ENCODE measurements at regions not wholly inside any gene's neighbourhood (a gene's known extent, or its start where the extent isn't known, plus 50 kb on each side); places are given as distances from the start of the nearest gene placed in this dataset.
"Not testable (repeated sequence)": the region's sequence is repeated elsewhere in the genome, so short reads cannot be mapped to it uniquely, and the experiment has no call there.

DNA sequence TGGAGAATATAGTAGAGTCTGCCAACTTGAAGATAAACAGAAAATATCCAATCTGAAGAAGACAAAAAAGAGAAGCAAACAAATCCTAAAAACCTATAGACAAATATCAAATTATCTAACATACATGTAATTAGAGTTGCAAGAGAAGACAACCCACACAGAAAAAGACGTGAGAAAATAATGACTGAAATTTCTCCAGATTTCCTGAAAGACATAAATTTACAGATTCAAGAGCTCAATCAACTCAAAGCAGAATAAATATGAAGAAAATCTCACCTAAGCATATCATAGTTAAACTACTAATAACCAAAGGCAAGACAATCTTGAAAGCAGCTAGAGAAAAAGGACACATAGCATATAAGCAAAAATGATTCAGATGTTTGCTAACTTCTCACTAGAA lies 261.2 kb upstream of the NFIA start:
- no peak overlapping the region for H3K4me3 ChIP-seq
- H3K4me2 ChIP-seq, result no peak overlapping the region
- H3K4me1 ChIP-seq, result no peaks in the 10 kb centered on the region
- peaks cover 0 to under 1% (median 0%) of the 10 kb centered on the region in 11 experiments; a peak in 2 of 22 replicates for H3K9me3 ChIP-seq (replicated peaks in 1 of 11)
- no peak overlapping the region for H3K9ac ChIP-seq
- H3K36me3 ChIP-seq, result no peaks in the 10 kb centered on the region
- no peaks in the 10 kb centered on the region for H3K27me3 ChIP-seq
- no peak for TF ChIP-seq Cebpa-rat (IDR thresholded peaks at IDR 0.05)
- H3K27ac ChIP-seq, result no peak overlapping the region
- H4K20me1 ChIP-seq, result no peaks in the 10 kb centered on the region

DNA sequence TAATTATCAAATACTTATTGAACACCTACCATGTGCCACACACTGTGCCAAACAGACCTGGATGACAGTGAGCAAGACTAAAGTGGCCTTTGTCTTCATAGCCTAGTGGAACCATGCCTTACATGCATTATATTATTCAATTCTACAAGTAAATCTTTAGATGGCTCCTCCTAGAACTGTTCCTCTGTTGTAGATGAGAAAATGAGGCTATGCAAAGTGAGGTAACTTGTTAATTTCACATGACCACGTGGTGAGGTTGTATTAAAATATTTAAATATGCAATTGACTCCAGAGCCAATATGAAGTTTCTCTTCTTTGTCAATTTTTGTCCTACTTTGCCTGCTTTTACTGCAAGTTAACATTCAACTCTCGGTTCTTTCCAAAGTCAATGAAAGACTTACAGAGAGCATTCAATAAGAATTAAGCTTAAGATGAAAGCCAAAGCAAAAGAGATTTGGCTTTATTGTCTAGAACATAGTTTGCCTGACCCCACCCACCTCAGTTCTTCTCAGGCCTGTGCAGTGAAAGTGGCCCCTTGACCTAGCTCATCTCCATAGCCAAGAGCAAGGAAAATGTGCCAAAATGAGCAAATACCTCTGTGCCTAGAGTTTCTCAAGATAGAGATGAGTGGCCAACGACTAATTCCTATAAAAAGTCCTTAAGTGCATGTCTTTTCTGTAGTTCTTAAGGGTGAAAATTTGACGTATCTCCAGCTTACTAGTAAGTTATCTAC lies 263.2 kb upstream of the NFIA start:
- Histone ChIP-seq H3K27ac (no peak overlapping the region), H3K4me3 (no peak overlapping the region), H4K20me1 (no peaks in the 10 kb centered on the region), H3K9me3 (replicated peaks in 1 of 11) (no peaks in the 10 kb centered on the region), H3K4me2 (no peak overlapping the region), H3K27me3 (no peaks in the 10 kb centered on the region), H3K36me3 (no peaks in the 10 kb centered on the region), H3K9ac (no peak overlapping the region), H3K4me1 (no peaks in the 10 kb centered on the region)
- TF ChIP-seq Cebpa-rat (IDR thresholded peaks at IDR 0.05), result no peak

DNA sequence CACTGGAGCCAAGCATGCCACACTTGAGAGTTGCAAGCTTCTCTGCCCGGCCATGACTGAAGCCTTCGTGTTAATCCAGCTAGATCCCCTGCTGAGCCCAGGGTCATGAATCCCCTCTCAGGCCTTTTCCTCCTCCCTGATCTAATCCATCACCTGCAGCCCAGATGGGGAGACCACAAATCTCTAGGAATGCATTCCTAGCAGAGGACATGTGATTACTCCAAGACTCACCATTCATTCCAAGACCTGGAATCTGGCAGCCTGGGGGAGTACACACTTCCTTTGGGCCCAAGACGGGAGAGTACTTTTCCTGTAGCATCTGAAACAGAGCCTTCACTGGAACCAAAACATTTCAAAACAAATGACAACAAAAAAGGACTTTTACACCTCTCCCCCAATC lies 269.3 kb upstream of the NFIA start:
- Histone ChIP-seq H3K27ac (no peak overlapping the region), H3K4me2 (no peak overlapping the region), H3K9me3 (replicated peaks in 1 of 11) (0 out of 22 replicates have a peak, but pooled peaks cover 0 to under 1% (median 0%) of the 10 kb centered on the region in 11 experiments), H3K4me1 (peaks cover 0 to 12% (median 9%) of the 10 kb centered on the region in 10 experiments; a peak in 12 of 20 replicates), H3K9ac (no peak overlapping the region), H3K4me3 (no peak overlapping the region), H3K36me3 (no peaks in the 10 kb centered on the region), H4K20me1 (no peaks in the 10 kb centered on the region), H3K27me3 (no peaks in the 10 kb centered on the region)
- no peak for TF ChIP-seq Cebpa-rat (IDR thresholded peaks at IDR 0.05)

DNA sequence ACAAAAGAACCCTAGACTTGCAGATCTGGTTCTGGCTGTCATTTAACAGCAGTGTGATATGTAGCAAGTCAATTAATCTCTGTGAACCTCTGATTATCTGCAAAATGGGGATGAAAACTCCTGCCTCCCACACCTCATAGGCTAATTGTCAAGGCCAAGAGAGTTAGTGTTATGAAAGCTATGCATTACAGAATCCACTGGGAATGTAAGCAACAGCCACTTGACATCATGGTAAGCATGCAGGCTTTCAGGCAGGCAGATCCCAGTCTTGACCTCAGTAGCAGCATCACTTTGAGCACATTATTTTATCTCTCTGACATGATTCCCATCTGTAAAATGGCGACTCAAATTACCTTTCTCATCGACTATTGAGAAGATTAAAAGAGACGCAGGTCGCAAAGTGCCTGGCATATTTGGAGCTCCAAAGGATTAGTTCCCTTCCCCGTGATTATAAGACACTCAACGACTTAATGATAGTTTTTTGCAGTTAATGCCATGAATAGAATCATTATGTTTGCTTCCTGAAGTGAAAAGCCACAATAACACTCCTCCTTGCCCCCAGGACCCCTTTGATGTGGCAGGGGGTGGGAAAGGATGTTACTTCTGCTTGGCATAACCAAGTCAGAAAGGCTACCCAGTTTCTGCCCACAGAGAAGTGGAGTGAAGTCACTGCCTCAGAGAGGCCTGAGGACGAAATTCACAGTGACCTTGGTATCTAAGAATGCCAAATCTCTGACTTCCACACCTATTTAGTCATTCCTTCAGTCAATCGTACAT lies 273.0 kb upstream of the NFIA start:
- Histone ChIP-seq H3K27me3 (no peaks in the 10 kb centered on the region), H3K4me1 (peaks cover 0 to 12% (median 9%) of the 10 kb centered on the region in 10 experiments; a peak in 12 of 20 replicates), H3K36me3 (no peaks in the 10 kb centered on the region), H3K27ac (no peak overlapping the region), H3K9me3 (replicated peaks in 1 of 11) (peaks cover 12 to 32% (median 27%) of the 10 kb centered on the region in 11 experiments; a peak in 19 of 22 replicates), H3K4me3 (no peak overlapping the region), H3K4me2 (peak overlapping the region in 8 of 11 experiments; percentile 19 to 75 (median 57); a peak in 16 of 22 replicates), H3K9ac (no peak overlapping the region), H4K20me1 (no peaks in the 10 kb centered on the region)
- TF ChIP-seq Cebpa-rat (IDR thresholded peaks at IDR 0.05), result no peak

GRCh38 chr1:60808676-60809075 lies 273.7 kb upstream of the NFIA start:
- peaks cover 0 to 12% (median 9%) of the 10 kb centered on the region in 10 experiments; a peak in 12 of 20 replicates for H3K4me1 ChIP-seq
- H3K27ac ChIP-seq, result no peak overlapping the region
- no peaks in the 10 kb centered on the region for H3K27me3 ChIP-seq
- H3K4me2 ChIP-seq, result no peak overlapping the region
- no peak overlapping the region for H3K9ac ChIP-seq
- no peak for TF ChIP-seq Cebpa-rat (IDR thresholded peaks at IDR 0.05)
- H3K9me3 ChIP-seq (replicated peaks in 1 of 11), result peaks cover 12 to 33% (median 27%) of the 10 kb centered on the region in 11 experiments; a peak in 19 of 22 replicates
- no peak overlapping the region for H3K4me3 ChIP-seq
- no peaks in the 10 kb centered on the region for H4K20me1 ChIP-seq
- no peaks in the 10 kb centered on the region for H3K36me3 ChIP-seq

DNA sequence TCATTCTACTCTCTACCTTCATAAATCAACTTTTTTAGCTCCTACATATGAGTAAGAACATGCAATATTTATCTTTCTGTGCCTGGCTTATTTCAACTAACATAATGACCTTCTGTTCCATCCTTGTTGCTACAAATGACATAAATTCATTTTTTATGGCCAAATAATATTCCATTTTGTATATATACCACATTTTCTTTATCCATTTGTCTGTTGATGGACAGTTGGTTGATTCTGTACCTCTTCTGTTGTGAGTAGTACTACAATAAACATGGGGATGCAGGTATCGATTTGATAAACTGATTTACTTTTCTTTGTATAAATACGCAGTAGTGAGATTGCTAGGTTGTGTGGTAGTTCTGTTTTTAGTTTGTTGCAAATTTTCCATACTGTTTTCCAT lies 279.5 kb upstream of the NFIA start:
- Histone ChIP-seq H3K4me2 (no peak overlapping the region), H4K20me1 (no peaks in the 10 kb centered on the region), H3K9ac (no peak overlapping the region), H3K27ac (no peak overlapping the region), H3K36me3 (no peaks in the 10 kb centered on the region), H3K9me3 (replicated peaks in 1 of 11) (peaks cover 12 to 38% (median 26%) of the 10 kb centered on the region in 11 experiments; a peak in 20 of 22 replicates), H3K27me3 (no peaks in the 10 kb centered on the region), H3K4me1 (no peaks in the 10 kb centered on the region), H3K4me3 (no peak overlapping the region)
- TF ChIP-seq Cebpa-rat (IDR thresholded peaks at IDR 0.05), result no peak

DNA sequence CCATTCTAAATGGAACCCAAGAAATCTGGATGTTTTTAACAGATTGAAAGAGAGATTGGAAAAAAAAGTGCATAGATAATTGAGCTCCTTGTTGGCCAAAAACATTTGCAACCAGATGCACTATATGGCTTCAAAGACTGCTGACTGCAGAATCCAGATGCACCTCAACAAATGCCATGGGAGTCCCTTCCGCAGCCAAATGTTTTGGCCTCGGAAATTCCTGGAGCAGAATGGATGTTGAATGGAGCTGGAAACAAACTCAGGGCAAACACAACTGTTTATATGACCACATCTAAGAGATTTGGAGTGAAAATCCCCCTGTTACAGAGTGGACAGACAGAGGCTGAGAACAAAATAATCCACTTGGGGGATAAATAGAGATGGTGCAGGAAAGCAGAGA lies 285.0 kb upstream of the NFIA start:
- H3K4me2 ChIP-seq, result no peak overlapping the region
- H3K27me3 ChIP-seq, result no peaks in the 10 kb centered on the region
- no peak for TF ChIP-seq Cebpa-rat (IDR thresholded peaks at IDR 0.05)
- no peaks in the 10 kb centered on the region for H3K36me3 ChIP-seq
- H4K20me1 ChIP-seq, result no peaks in the 10 kb centered on the region
- no peak overlapping the region for H3K4me3 ChIP-seq
- H3K9ac ChIP-seq, result no peak overlapping the region
- no peaks in the 10 kb centered on the region for H3K9me3 ChIP-seq (replicated peaks in 1 of 11)
- H3K27ac ChIP-seq, result no peak overlapping the region
- H3K4me1 ChIP-seq, result no peaks in the 10 kb centered on the region

GRCh38 chr1:60791226-60791625 lies 291.1 kb upstream of the NFIA start:
- H3K27ac ChIP-seq, result no peak overlapping the region

GRCh38 chr1:60773099-60773498 lies 309.3 kb upstream of the NFIA start:
- not testable (repeated sequence) for H3K4me1 ChIP-seq, H3K27me3 ChIP-seq, H3K36me3 ChIP-seq, H3K9ac ChIP-seq, H3K4me3 ChIP-seq, H3K27ac ChIP-seq, H4K20me1 ChIP-seq, H3K4me2 ChIP-seq
- H3K9me3 ChIP-seq (replicated peaks in 1 of 11), result peaks cover 7 to 20% (median 16%) of the 10 kb centered on the region in 11 experiments; a peak in 21 of 22 replicates

More at GRCh38 chr1:60791226-60791625, 291.1 kb upstream of the NFIA start:
- no peaks in the 10 kb centered on the region for H3K36me3 ChIP-seq
- no peak overlapping the region for H3K4me2 ChIP-seq
- no peaks in the 10 kb centered on the region for H4K20me1 ChIP-seq
- no peaks in the 10 kb centered on the region for H3K27me3 ChIP-seq
- H3K4me3 ChIP-seq, result no peak overlapping the region
- H3K4me1 ChIP-seq, result no peaks in the 10 kb centered on the region
- H3K9me3 ChIP-seq (replicated peaks in 1 of 11), result no peaks in the 10 kb centered on the region
- H3K9ac ChIP-seq, result no peak overlapping the region
- no peak for TF ChIP-seq Cebpa-rat (IDR thresholded peaks at IDR 0.05)
